ENCODE measurements at regions not wholly inside any gene's neighbourhood (a gene's known extent, or its start where the extent isn't known, plus 50 kb on each side); places are given as distances from the start of the nearest gene placed in this dataset.

DNA sequence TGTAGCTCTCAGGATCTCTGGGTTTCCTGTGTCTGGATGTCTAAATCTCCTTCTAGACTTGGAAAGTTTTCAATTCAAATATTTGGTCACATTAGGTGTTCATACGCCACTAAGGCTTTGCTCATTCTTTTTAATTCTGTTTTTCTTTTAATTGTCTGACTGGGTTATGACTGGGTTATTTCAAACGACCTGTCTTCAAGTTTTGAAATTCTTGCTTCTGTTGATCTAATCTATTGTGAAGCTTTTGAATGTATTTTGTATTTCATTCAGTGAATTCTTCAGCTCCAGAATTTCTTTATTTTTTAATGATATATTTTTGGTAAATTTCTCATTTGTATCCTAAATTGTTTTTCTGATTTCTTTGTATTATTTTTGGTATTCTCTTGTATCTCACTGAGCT lies 81.0 kb upstream of the PCDH10 start:
- H3K4me3 Mint-ChIP-seq = no peak overlapping the region

More for the DNA sequence above, 81.0 kb upstream of the PCDH10 start:
- peaks cover 8 to 20% (median 12%) of the 10 kb centered on the region in 3 experiments for H3K36me3 Mint-ChIP-seq (ENCODE audit: insufficient read depth in 1 of 3, low read depth in 3 of 3)
- H3K14ac ChIP-seq (ENCODE audit: insufficient read depth, low read length) = no peak overlapping the region
- H4K91ac ChIP-seq (ENCODE audit: insufficient read length, low read depth, low read length) = no peak overlapping the region
- H3K79me2 ChIP-seq (ENCODE audit: insufficient read depth, low read length) = no peaks in the 10 kb centered on the region
- no peaks in the 10 kb centered on the region for H3K79me1 ChIP-seq (ENCODE audit: insufficient read depth, low read depth, low read length, poor library complexity, severe bottlenecking)
- no peak overlapping the region for H3K23ac ChIP-seq (ENCODE audit: insufficient read length, low read depth, low read length)
- H3K18ac ChIP-seq (ENCODE audit: insufficient read length, low read depth, low read length) = no peak overlapping the region
- H4K8ac ChIP-seq (replicated peaks; ENCODE audit: insufficient read length, low read depth, low read length) = no peak overlapping the region
- no CpG with 5 or more reads among the region's 2 CpGs for WGBS (ENCODE audit: extremely low coverage, insufficient read length, low lambda C conversion rate)
- H4K20me1 ChIP-seq (ENCODE audit: control insufficient read depth, insufficient read depth, insufficient read length) = no peaks in the 10 kb centered on the region
- no peak overlapping the region for H2BK15ac ChIP-seq (ENCODE audit: low read depth, low read length)
- H3K9me3 Mint-ChIP-seq = peaks cover 13 to 19% of the 10 kb centered on the region in 2 experiments
- no peak overlapping the region for H3K9ac ChIP-seq (ENCODE audit: extremely low read depth, insufficient read length, low read length)
- TF ChIP-seq, protein P1, sequence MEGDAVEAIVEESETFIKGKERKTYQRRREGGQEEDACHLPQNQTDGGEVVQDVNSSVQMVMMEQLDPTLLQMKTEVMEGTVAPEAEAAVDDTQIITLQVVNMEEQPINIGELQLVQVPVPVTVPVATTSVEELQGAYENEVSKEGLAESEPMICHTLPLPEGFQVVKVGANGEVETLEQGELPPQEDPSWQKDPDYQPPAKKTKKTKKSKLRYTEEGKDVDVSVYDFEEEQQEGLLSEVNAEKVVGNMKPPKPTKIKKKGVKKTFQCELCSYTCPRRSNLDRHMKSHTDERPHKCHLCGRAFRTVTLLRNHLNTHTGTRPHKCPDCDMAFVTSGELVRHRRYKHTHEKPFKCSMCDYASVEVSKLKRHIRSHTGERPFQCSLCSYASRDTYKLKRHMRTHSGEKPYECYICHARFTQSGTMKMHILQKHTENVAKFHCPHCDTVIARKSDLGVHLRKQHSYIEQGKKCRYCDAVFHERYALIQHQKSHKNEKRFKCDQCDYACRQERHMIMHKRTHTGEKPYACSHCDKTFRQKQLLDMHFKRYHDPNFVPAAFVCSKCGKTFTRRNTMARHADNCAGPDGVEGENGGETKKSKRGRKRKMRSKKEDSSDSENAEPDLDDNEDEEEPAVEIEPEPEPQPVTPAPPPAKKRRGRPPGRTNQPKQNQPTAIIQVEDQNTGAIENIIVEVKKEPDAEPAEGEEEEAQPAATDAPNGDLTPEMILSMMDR (conservative IDR thresholded peaks at IDR 0.05) = no peak
- no peaks in the 10 kb centered on the region for H3K27me3 Mint-ChIP-seq (ENCODE audit: low read depth)
- no peaks in the 10 kb centered on the region for H3K4me1 ChIP-seq (ENCODE audit: insufficient read depth, low read length)
- no peak overlapping the region for H3K27ac ChIP-seq (ENCODE audit: insufficient read length, low read depth, low read length)
- H2BK5ac ChIP-seq (ENCODE audit: insufficient read length, low read length) = no peak overlapping the region
- H4K5ac ChIP-seq (ENCODE audit: insufficient read length, low read depth, low read length) = no peak overlapping the region
- H2AFZ ChIP-seq (ENCODE audit: low read length) = no peak overlapping the region
- H2BK120ac ChIP-seq (ENCODE audit: low read depth, low read length, poor library complexity, severe bottlenecking) = no peak overlapping the region
- no peaks in the 10 kb centered on the region for H3K27me3 ChIP-seq (ENCODE audit: insufficient read depth, low read length)
- H3T11ph ChIP-seq (ENCODE audit: low read length) = no peak overlapping the region
- no peak overlapping the region for H2BK20ac ChIP-seq (ENCODE audit: low read depth, low read length, poor library complexity, severe bottlenecking)
- no peak for DNase-seq
- H3K27ac Mint-ChIP-seq = no peak overlapping the region
- H3K4ac ChIP-seq (ENCODE audit: low read depth, low read length) = no peak overlapping the region
- H2AK5ac ChIP-seq (ENCODE audit: insufficient read length, low read length) = no peak overlapping the region
- no peak overlapping the region for H2BK12ac ChIP-seq (ENCODE audit: insufficient read length, low read depth, low read length)
- peaks cover 4% of the 10 kb centered on the region for H3K9me3 ChIP-seq (ENCODE audit: control insufficient read depth, low read depth, low read length)
- H3K23me2 ChIP-seq (ENCODE audit: insufficient read length, low read depth, low read length, poor library complexity, severe bottlenecking) = no peaks in the 10 kb centered on the region
- no peaks in the 10 kb centered on the region for H3K4me1 Mint-ChIP-seq
- no peak overlapping the region for H3K56ac ChIP-seq (ENCODE audit: insufficient read length, low read depth, low read length)
- no peak overlapping the region for H3K4me2 ChIP-seq (ENCODE audit: insufficient read depth, insufficient read length, low read length)
